ENCODE measurements at regions not wholly inside any gene's neighbourhood (a gene's known extent, or its start where the extent isn't known, plus 50 kb on each side); places are given as distances from the start of the nearest gene placed in this dataset.

DNA sequence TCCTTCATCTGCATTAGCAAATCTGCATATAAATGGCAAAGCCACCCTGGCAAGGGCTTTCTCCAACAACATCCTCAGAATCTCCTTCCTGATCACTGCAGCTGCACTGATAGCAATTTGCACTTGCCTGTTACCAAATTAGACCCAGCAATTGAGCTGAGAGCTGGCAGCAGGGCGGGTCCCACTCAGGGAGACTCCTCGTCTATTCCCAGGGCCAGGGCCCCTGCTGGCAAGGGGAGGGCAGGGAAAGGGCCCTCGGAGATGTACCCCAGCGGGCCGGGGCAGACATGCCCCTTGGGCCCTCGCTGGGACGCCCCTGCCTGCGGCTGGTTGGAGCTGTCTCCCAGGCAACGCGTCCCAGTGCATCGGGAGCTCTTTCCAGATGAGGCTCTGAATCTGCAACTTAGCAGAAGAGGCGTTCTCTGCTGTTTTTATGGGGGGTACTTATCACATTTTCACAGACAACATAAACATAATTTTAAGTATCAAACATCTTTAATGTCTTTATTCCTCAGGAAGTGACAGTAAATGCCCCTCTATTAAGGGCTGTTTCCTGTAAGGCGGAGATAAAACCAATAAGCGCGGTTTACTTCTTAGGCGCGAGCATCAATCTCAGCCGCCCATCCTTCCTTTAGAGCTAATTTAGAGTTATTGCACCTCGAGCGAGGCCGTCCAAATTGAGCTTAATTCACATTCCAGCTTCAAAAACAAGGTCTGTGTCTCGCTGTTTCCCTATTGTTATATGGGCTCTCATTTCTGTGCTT is 249.0 kb upstream of the PPP2R2D start:
- peaks cover 85% of the 10 kb centered on the region for H3K9me3 ChIP-seq (ENCODE audit: control insufficient read depth, insufficient read depth, low read length)
- DNase-seq (ENCODE audit: low read depth, low spot score), result no peak
- CTCF ChIA-PET, result no interaction called here
- TF ChIP-seq, protein P1, sequence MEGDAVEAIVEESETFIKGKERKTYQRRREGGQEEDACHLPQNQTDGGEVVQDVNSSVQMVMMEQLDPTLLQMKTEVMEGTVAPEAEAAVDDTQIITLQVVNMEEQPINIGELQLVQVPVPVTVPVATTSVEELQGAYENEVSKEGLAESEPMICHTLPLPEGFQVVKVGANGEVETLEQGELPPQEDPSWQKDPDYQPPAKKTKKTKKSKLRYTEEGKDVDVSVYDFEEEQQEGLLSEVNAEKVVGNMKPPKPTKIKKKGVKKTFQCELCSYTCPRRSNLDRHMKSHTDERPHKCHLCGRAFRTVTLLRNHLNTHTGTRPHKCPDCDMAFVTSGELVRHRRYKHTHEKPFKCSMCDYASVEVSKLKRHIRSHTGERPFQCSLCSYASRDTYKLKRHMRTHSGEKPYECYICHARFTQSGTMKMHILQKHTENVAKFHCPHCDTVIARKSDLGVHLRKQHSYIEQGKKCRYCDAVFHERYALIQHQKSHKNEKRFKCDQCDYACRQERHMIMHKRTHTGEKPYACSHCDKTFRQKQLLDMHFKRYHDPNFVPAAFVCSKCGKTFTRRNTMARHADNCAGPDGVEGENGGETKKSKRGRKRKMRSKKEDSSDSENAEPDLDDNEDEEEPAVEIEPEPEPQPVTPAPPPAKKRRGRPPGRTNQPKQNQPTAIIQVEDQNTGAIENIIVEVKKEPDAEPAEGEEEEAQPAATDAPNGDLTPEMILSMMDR (IDR thresholded peaks at IDR 0.05; ENCODE audit: low read depth, low read length), result no peak
- H3K4me3 ChIP-seq (ENCODE audit: low read depth, low read length), result no peak overlapping the region
- no peaks in the 10 kb centered on the region for H3K27me3 ChIP-seq (ENCODE audit: control insufficient read depth, insufficient read depth, low read length)
- POLR2A ChIA-PET, result no interaction called here
- no peak overlapping the region for H3K27ac ChIP-seq (ENCODE audit: low read depth, low read length)

DNA sequence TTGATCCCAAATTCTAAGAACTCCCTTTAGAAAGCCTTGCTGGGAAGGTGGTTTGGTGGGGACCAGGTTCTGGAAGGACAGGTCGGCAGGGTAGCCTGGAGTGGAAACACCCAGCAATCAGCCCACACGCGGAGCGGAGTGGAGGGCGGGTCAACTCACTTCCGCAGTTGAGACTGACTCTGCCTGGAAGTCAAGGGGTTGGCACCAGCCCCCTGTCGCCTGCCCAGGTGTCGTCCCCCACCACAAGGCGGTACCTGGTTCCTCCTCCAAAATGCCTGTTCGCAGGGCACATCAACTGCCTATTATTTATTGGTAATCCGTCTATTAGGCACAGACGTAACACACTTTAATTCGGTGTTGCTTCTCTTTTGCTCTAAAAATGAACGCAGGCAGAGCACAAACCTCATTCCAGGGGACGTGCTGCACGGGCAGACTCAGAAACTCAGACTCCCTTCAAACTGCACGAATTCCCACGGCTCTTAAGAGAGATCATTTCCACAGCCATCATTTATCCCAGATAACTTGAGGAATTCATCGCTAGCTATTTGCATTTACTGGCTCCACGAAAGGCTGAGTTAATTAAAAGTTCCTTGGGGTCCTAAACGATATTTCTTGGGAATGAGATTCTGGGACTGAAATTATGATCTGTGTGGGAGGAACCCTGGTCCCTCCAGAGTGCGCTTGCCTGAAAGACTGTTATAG is 248.2 kb upstream of the PPP2R2D start:
- Histone ChIP-seq H3K27me3 (ENCODE audit: control insufficient read depth, insufficient read depth, low read length) (no peaks in the 10 kb centered on the region), H3K4me3 (ENCODE audit: low read depth, low read length) (no peak overlapping the region), H3K9me3 (ENCODE audit: control insufficient read depth, insufficient read depth, low read length) (peaks cover 85% of the 10 kb centered on the region), H3K27ac (ENCODE audit: low read depth, low read length) (no peak overlapping the region)
- TF ChIP-seq, protein P1 (IDR thresholded peaks at IDR 0.05; ENCODE audit: low read depth, low read length), result no peak
- no peak for DNase-seq (ENCODE audit: low read depth, low spot score)
- ChIA-PET POLR2A (no interaction called here), CTCF (no interaction called here)

DNA sequence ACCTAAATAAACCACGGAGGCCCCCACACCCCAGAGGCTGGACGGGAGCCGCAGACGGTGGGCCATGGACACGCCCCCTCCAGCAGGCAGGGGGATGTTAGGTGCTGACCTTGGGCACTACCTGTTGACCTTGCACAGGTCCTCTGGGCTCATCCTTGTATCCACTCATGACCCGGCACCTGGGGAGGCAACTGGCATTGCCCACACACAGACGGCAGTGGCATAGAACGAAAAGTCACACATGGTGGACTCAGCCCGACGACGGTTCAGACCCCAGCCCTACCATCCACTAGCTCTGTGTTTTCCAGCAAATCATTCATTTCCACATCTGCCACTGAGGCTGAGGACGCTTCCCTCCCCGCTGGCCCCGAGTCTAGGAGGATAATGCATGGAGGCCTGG is 247.7 kb upstream of the PPP2R2D start:
- CTCF ChIA-PET, result no interaction called here
- Histone ChIP-seq H3K9me3 (ENCODE audit: control insufficient read depth, insufficient read depth, low read length) (peaks cover 85% of the 10 kb centered on the region), H3K4me3 (ENCODE audit: low read depth, low read length) (no peak overlapping the region), H3K27ac (ENCODE audit: low read depth, low read length) (no peak overlapping the region), H3K27me3 (ENCODE audit: control insufficient read depth, insufficient read depth, low read length) (no peaks in the 10 kb centered on the region)
- no peak for DNase-seq (ENCODE audit: low read depth, low spot score)
- POLR2A ChIA-PET, result no interaction called here
- TF ChIP-seq, protein P1 (IDR thresholded peaks at IDR 0.05; ENCODE audit: low read depth, low read length), result no peak

DNA sequence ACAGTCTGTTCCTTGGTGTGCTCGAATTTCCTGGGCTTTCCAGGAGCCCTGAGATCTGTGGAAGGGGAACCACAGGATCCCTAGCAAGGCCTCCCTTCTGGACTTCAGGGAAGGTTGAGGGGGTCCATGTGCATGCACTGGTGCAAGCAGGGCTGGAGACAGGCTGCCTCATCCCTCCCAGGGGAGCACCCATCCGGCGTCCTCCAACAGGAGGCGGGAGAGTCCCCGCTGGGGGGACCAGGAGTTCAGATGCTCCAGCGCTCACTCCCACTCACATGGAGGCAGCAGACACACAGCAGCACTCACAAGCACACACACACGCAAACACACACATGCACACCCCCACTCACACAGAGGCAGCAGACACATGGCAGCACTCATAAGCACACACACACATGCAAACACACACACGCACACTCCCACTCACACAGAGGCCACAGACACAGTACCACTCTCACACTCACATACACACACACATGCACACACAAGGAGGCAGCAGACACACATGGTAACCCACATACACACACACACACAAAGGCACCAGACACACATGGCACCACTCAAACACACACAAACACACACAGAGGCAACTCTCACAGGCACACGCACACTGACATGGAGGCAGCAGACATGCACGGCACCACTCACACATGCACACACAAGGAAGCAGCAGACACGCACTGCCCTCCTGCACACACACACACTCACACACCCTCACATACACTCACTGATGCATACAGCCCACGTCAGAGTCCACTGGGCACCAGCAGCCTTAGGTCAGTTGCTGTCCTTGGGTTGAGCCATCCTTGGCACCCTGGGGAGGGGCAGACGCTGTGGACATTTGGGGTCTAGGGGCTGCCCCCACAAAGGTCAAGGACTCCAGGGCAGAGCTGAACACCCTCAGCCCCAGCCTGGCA is 247.0 kb upstream of the PPP2R2D start:
- DNase-seq (ENCODE audit: low read depth, low spot score), result no peak
- POLR2A ChIA-PET, result no interaction called here
- Histone ChIP-seq H3K27ac (ENCODE audit: low read depth, low read length) (no peak overlapping the region), H3K4me3 (ENCODE audit: low read depth, low read length) (no peak overlapping the region), H3K9me3 (ENCODE audit: control insufficient read depth, insufficient read depth, low read length) (peaks cover 89% of the 10 kb centered on the region), H3K27me3 (ENCODE audit: control insufficient read depth, insufficient read depth, low read length) (no peaks in the 10 kb centered on the region)
- TF ChIP-seq, protein P1 (IDR thresholded peaks at IDR 0.05; ENCODE audit: low read depth, low read length), result no peak
- CTCF ChIA-PET, result no interaction called here
